H9 (cell line): ENCODE measurements at regions not wholly inside any gene's neighbourhood (a gene's known extent, or its start where the extent isn't known, plus 50 kb on each side); places are given as distances from the start of the nearest gene placed in this dataset.

Source experiments
- DNase-seq: peaks from one replicate; pipeline ENCODE4 v3.0.0-alpha.2; 2017
- H2AFZ ChIP-seq: one replicate; pipeline ENCODE4 v1.6.1; 2013; ENCODE audit warnings: mild to moderate bottlenecking, low read length, control low read depth, moderate library complexity
- H2AK5ac ChIP-seq: 2 replicates; pipeline ENCODE4 v1.6.1; 2013; ENCODE audit warnings: low read length, control low read depth, mixed read lengths; ENCODE audit not compliant: insufficient read length
- H2BK120ac ChIP-seq: one replicate; pipeline ENCODE4 v1.6.1; 2013; ENCODE audit warnings: low read depth, mild to moderate bottlenecking, low read length, control low read depth, inconsistent platforms; ENCODE audit not compliant: poor library complexity, severe bottlenecking
- H2BK12ac ChIP-seq: 2 replicates; pipeline ENCODE4 v1.6.1; 2013; ENCODE audit warnings: low read length, control low read depth, mixed read lengths, low read depth; ENCODE audit not compliant: insufficient read length
- H2BK15ac ChIP-seq: 2 replicates; pipeline ENCODE4 v1.6.1; 2013; ENCODE audit warnings: low read depth, low read length, control low read depth
- H2BK20ac ChIP-seq: one replicate; pipeline ENCODE4 v1.6.1; 2013; ENCODE audit warnings: low read depth, mild to moderate bottlenecking, low read length, control low read depth, inconsistent platforms; ENCODE audit not compliant: poor library complexity, severe bottlenecking
- H2BK5ac ChIP-seq: 2 replicates; pipeline ENCODE4 v1.6.1; 2013; ENCODE audit warnings: low read length, control low read depth, mixed read lengths; ENCODE audit not compliant: insufficient read length
- H3K14ac ChIP-seq: 2 replicates; pipeline ENCODE4 v1.6.1; 2013; ENCODE audit warnings: low read length, control low read depth; ENCODE audit not compliant: insufficient read depth
- H3K18ac ChIP-seq: 2 replicates; pipeline ENCODE4 v1.6.1; 2013; ENCODE audit warnings: low read depth, mild to moderate bottlenecking, mixed read lengths, low read length, control low read depth; ENCODE audit not compliant: insufficient read length
- H3K23ac ChIP-seq: 2 replicates; pipeline ENCODE4 v1.6.1; 2013; ENCODE audit warnings: low read length, control low read depth, mixed read lengths, low read depth; ENCODE audit not compliant: insufficient read length
- H3K23me2 ChIP-seq: 2 replicates; pipeline ENCODE4 v1.6.1; 2013; ENCODE audit warnings: low read depth, mild to moderate bottlenecking, mixed read lengths, low read length, control low read depth; ENCODE audit not compliant: insufficient read length, poor library complexity, severe bottlenecking
- H3K27ac ChIP-seq: 2 replicates; pipeline ENCODE4 v1.5.1; 2013; ENCODE audit warnings: low read length, control low read depth, mixed read lengths, low read depth; ENCODE audit not compliant: insufficient read length
- H3K27me3 ChIP-seq: 2 replicates; pipeline ENCODE4 v1.6.1; 2013; ENCODE audit warnings: low read length, control low read depth, inconsistent platforms; ENCODE audit not compliant: insufficient read depth
- H3K4ac ChIP-seq: 2 replicates; pipeline ENCODE4 v1.6.1; 2013; ENCODE audit warnings: low read depth, mild to moderate bottlenecking, control low read depth, inconsistent platforms, low read length, moderate library complexity
- H3K4me1 ChIP-seq: 2 replicates; pipeline ENCODE4 v1.6.1; 2013; ENCODE audit warnings: low read length, control low read depth, inconsistent platforms; ENCODE audit not compliant: insufficient read depth
- H3K4me2 ChIP-seq: 2 replicates; pipeline ENCODE4 v1.6.1; 2013; ENCODE audit warnings: low read length, control low read depth, mixed read lengths; ENCODE audit not compliant: insufficient read length, insufficient read depth
- H3K56ac ChIP-seq: 2 replicates; pipeline ENCODE4 v1.6.1; 2013; ENCODE audit warnings: low read depth, mild to moderate bottlenecking, mixed read lengths, low read length, control low read depth; ENCODE audit not compliant: insufficient read length
- H3K79me1 ChIP-seq: 2 replicates; pipeline ENCODE4 v1.6.1; 2013; ENCODE audit warnings: low read depth, mild to moderate bottlenecking, moderate library complexity, low read length, control low read depth, inconsistent platforms; ENCODE audit not compliant: insufficient read depth, poor library complexity, severe bottlenecking
- H3K79me2 ChIP-seq: 2 replicates; pipeline ENCODE4 v1.6.1; 2013; ENCODE audit warnings: low read length, control low read depth, inconsistent platforms; ENCODE audit not compliant: insufficient read depth
- H3K9ac ChIP-seq: 2 replicates; pipeline ENCODE4 v1.6.1; 2013; ENCODE audit warnings: low read length, control low read depth, mixed read lengths; ENCODE audit not compliant: insufficient read length; ENCODE audit errors: extremely low read depth
- H3K9me3 ChIP-seq: one replicate; pipeline ENCODE4 v1.6.1; 2013; ENCODE audit warnings: low read depth, low read length, inconsistent platforms; ENCODE audit not compliant: control insufficient read depth
- H3T11ph ChIP-seq: one replicate; pipeline ENCODE4 v1.6.1; 2013; ENCODE audit warnings: mild to moderate bottlenecking, low read length, control low read depth, inconsistent platforms
- H4K20me1 ChIP-seq: one replicate; pipeline ENCODE4 v1.6.1; 2013; ENCODE audit not compliant: control insufficient read depth, insufficient read length, insufficient read depth
- H4K5ac ChIP-seq: 2 replicates; pipeline ENCODE4 v1.6.1; 2013; ENCODE audit warnings: low read depth, mild to moderate bottlenecking, mixed read lengths, low read length, control low read depth; ENCODE audit not compliant: insufficient read length
- H4K8ac ChIP-seq: replicated peaks from 2 replicates; pipeline ENCODE4 v1.6.1; 2013; ENCODE audit warnings: low read length, control low read depth, mixed read lengths, low read depth; ENCODE audit not compliant: insufficient read length
- H4K91ac ChIP-seq: 2 replicates; pipeline ENCODE4 v1.6.1; 2013; ENCODE audit warnings: low read depth, mild to moderate bottlenecking, moderate library complexity, mixed read lengths, low read length, control low read depth; ENCODE audit not compliant: insufficient read length
- H3K27ac Mint-ChIP-seq, 3 experiments: 2 replicates in 2 of 3; 3 replicates in 1 of 3; pipeline ENCODE4 v1.8.0; 2020 to 2021; ENCODE audit warnings: mixed read lengths in 3 of 3, mild to moderate bottlenecking in 1 of 3, moderate library complexity in 1 of 3
- H3K27me3 Mint-ChIP-seq: 2 replicates; pipeline ENCODE4 v1.8.0; 2021; ENCODE audit warnings: low read depth, mild to moderate bottlenecking, moderate library complexity, mixed read lengths
- H3K36me3 Mint-ChIP-seq, 3 experiments: 2 replicates in 2 of 3; 3 replicates in 1 of 3; pipeline ENCODE4 v1.8.0; 2020 to 2021; ENCODE audit warnings: low read depth in 3 of 3, mixed read lengths in 3 of 3; ENCODE audit not compliant: insufficient read depth in 1 of 3
- H3K4me1 Mint-ChIP-seq, 2 experiments: 2 replicates each; pipeline ENCODE4 v1.8.0; 2020; ENCODE audit warnings: mixed read lengths in 2 of 2
- H3K4me3 Mint-ChIP-seq, 2 experiments: 2 replicates in 1 of 2; 3 replicates in 1 of 2; pipeline ENCODE4 v1.8.0; 2020 to 2021; ENCODE audit warnings: mild to moderate bottlenecking in 2 of 2, mixed read lengths in 2 of 2, moderate library complexity in 1 of 2
- H3K9me3 Mint-ChIP-seq, 2 experiments: 2 replicates in 1 of 2; 3 replicates in 1 of 2; pipeline ENCODE4 v1.8.0; 2020; ENCODE audit warnings: mild to moderate bottlenecking in 2 of 2, mixed read lengths in 2 of 2, moderate library complexity in 1 of 2
- WGBS: extraction: QIAGEN DNeasy Blood & Tissue Kit; methylation state at CpG from one replicate; pipeline ENCODE4 v1.1.7; 2013; ENCODE audit warnings: missing lambda C conversion rate, low lambda C conversion rate, mixed read lengths; ENCODE audit not compliant: insufficient read length; ENCODE audit errors: extremely low coverage; 5-methylcytosine and 5-hydroxymethylcytosine counted together
- TF ChIP-seq, protein P1 (sequence below): fragments of 200-600 bp; sonication (generic); conservative IDR thresholded peaks from 3 replicates; pipeline ENCODE4 v1.8.0; 2021; ENCODE audit warnings: antibody characterized with exemption, mild to moderate bottlenecking

GRCh38 chr11:27857588-27857987 is 157.3 kb upstream of the BDNF start:
- peaks cover 0 to 2% of the 10 kb centered on the region in 2 experiments; a peak in 1 of 4 replicates for H3K4me1 Mint-ChIP-seq
- Histone ChIP-seq H2AK5ac (no peak overlapping the region), H3K9me3 (no peaks in the 10 kb centered on the region), H3K18ac (no peak overlapping the region), H4K20me1 (no peaks in the 10 kb centered on the region), H2BK15ac (no peak overlapping the region), H4K91ac (no peak overlapping the region), H2AFZ (no peak overlapping the region), H3K23me2 (no peaks in the 10 kb centered on the region), H2BK5ac (no peak overlapping the region), H3K4ac (no peak overlapping the region), H3K79me1 (no peaks in the 10 kb centered on the region), H3K14ac (no peak overlapping the region), H3K27ac (no peak overlapping the region), H3K27me3 (no peaks in the 10 kb centered on the region), H3K23ac (no peak overlapping the region), H3T11ph (no peak overlapping the region), H3K79me2 (no peaks in the 10 kb centered on the region), H4K8ac (no peak overlapping the region), H3K4me2 (no peak overlapping the region), H2BK12ac (no peak overlapping the region), H2BK120ac (no peak overlapping the region), H4K5ac (no peak overlapping the region), H3K56ac (no peak overlapping the region), H3K9ac (no peak overlapping the region), H3K4me1 (no peaks in the 10 kb centered on the region), H2BK20ac (no peak overlapping the region)
- no peaks in the 10 kb centered on the region for H3K36me3 Mint-ChIP-seq
- no peaks in the 10 kb centered on the region for H3K27me3 Mint-ChIP-seq
- WGBS: no CpG with 5 or more reads among the region's 4 CpGs
- no peak overlapping the region for H3K27ac Mint-ChIP-seq
- TF ChIP-seq, protein P1, sequence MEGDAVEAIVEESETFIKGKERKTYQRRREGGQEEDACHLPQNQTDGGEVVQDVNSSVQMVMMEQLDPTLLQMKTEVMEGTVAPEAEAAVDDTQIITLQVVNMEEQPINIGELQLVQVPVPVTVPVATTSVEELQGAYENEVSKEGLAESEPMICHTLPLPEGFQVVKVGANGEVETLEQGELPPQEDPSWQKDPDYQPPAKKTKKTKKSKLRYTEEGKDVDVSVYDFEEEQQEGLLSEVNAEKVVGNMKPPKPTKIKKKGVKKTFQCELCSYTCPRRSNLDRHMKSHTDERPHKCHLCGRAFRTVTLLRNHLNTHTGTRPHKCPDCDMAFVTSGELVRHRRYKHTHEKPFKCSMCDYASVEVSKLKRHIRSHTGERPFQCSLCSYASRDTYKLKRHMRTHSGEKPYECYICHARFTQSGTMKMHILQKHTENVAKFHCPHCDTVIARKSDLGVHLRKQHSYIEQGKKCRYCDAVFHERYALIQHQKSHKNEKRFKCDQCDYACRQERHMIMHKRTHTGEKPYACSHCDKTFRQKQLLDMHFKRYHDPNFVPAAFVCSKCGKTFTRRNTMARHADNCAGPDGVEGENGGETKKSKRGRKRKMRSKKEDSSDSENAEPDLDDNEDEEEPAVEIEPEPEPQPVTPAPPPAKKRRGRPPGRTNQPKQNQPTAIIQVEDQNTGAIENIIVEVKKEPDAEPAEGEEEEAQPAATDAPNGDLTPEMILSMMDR: no peak
- H3K4me3 Mint-ChIP-seq: no peak overlapping the region
- H3K9me3 Mint-ChIP-seq: no peaks in the 10 kb centered on the region; a peak in 2 of 5 replicates
- no peak for DNase-seq
